ENCODE measurements at regions not wholly inside any gene's neighbourhood (a gene's known extent, or its start where the extent isn't known, plus 50 kb on each side); places are given as distances from the start of the nearest gene placed in this dataset.

DNA sequence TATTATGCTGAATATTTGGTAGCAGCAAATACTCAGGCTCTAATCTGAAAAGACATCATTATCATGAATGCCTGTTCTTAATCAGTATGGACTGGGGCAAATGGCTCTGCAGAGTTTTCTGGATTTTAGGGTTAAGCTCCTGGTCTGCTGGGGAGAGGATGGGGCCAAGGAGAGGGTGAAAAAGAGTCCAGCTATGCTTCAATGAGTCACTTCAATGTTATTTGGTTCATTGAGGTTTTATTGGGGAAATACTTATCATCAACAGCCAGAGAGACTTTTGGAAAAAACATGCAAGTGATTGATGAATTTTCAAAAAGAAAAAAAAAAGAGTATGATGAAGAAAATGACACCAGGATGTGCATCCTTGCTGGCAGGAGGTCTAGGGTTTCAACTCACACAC, 278.3 kb downstream of the UQCRFS1 start:
- POLR2A ChIA-PET = no interaction called here
- Histone ChIP-seq H3K27me3 (replicated peaks in 2 of 5; ENCODE audit: control insufficient read depth in 4 of 5, insufficient read depth in 5 of 5, low read length in 4 of 5) (peaks cover 0 to 1% (median 0%) of the 10 kb centered on the region in 5 experiments), H3K36me3 (ENCODE audit: control insufficient read depth in 4 of 4, insufficient read depth in 4 of 4, low read length in 3 of 4) (no peaks in the 10 kb centered on the region), H3K27ac (ENCODE audit: insufficient read depth in 1 of 2, low read depth in 1 of 2, low read length in 2 of 2, poor library complexity in 1 of 2, severe bottlenecking in 2 of 2) (no peak overlapping the region), H3K9me3 (ENCODE audit: control extremely low read depth in 1 of 5, control insufficient read depth in 4 of 5, insufficient read depth in 2 of 5, low read depth in 1 of 5, low read length in 4 of 5) (peaks cover 0 to 2% (median 0%) of the 10 kb centered on the region in 5 experiments), H3K4me3 (ENCODE audit: control insufficient read depth in 1 of 7, extremely low read depth in 1 of 7, insufficient read depth in 4 of 7, low read depth in 2 of 7, low read length in 6 of 7) (no peak overlapping the region), H3K4me1 (ENCODE audit: control extremely low read depth in 1 of 4, control insufficient read depth in 4 of 4, insufficient read depth in 4 of 4, low read length in 3 of 4) (no peaks in the 10 kb centered on the region)
- DNase-seq = no peak
- CTCF ChIA-PET = no interaction called here

- 94% methylated on average over 3 of the region's 4 CpGs for WGBS (ENCODE audit: insufficient coverage)
- Histone ChIP-seq H3K36me3 (ENCODE audit: control insufficient read depth in 4 of 4, insufficient read depth in 4 of 4, low read length in 3 of 4) (no peaks in the 10 kb centered on the region), H3K9me3 (ENCODE audit: control extremely low read depth in 1 of 5, control insufficient read depth in 4 of 5, insufficient read depth in 2 of 5, low read depth in 1 of 5, low read length in 4 of 5) (peaks cover 0 to 2% (median 0%) of the 10 kb centered on the region in 5 experiments), H3K27me3 (replicated peaks in 2 of 5; ENCODE audit: control insufficient read depth in 4 of 5, insufficient read depth in 5 of 5, low read length in 4 of 5) (peaks cover 0 to 1% (median 0%) of the 10 kb centered on the region in 5 experiments), H3K4me3 (ENCODE audit: control insufficient read depth in 1 of 7, extremely low read depth in 1 of 7, insufficient read depth in 4 of 7, low read depth in 2 of 7, low read length in 6 of 7) (no peak overlapping the region), H3K4me1 (ENCODE audit: control extremely low read depth in 1 of 4, control insufficient read depth in 4 of 4, insufficient read depth in 4 of 4, low read length in 3 of 4) (no peaks in the 10 kb centered on the region), H3K27ac (ENCODE audit: insufficient read depth in 1 of 2, low read depth in 1 of 2, low read length in 2 of 2, poor library complexity in 1 of 2, severe bottlenecking in 2 of 2) (no peak overlapping the region)
- ChIA-PET POLR2A (no interaction called here), CTCF (no interaction called here)
- no peak for DNase-seq
Observed at GRCh38 chr19:28933039-28933438, 279.9 kb downstream of the UQCRFS1 start.

- 88% methylated on average over 3 of the region's 3 CpGs for WGBS (ENCODE audit: insufficient coverage)
- Histone ChIP-seq H3K27ac (ENCODE audit: insufficient read depth in 1 of 2, low read depth in 1 of 2, low read length in 2 of 2, poor library complexity in 1 of 2, severe bottlenecking in 2 of 2) (no peak overlapping the region), H3K27me3 (replicated peaks in 2 of 5; ENCODE audit: control insufficient read depth in 4 of 5, insufficient read depth in 5 of 5, low read length in 4 of 5) (peaks cover 0 to 1% (median 0%) of the 10 kb centered on the region in 5 experiments), H3K4me1 (ENCODE audit: control extremely low read depth in 1 of 4, control insufficient read depth in 4 of 4, insufficient read depth in 4 of 4, low read length in 3 of 4) (no peaks in the 10 kb centered on the region), H3K36me3 (ENCODE audit: control insufficient read depth in 4 of 4, insufficient read depth in 4 of 4, low read length in 3 of 4) (no peaks in the 10 kb centered on the region), H3K9me3 (ENCODE audit: control extremely low read depth in 1 of 5, control insufficient read depth in 4 of 5, insufficient read depth in 2 of 5, low read depth in 1 of 5, low read length in 4 of 5) (peaks cover 0 to 2% (median 0%) of the 10 kb centered on the region in 5 experiments), H3K4me3 (ENCODE audit: control insufficient read depth in 1 of 7, extremely low read depth in 1 of 7, insufficient read depth in 4 of 7, low read depth in 2 of 7, low read length in 6 of 7) (no peak overlapping the region)
- ChIA-PET POLR2A (no interaction called here), CTCF (no interaction called here)
- no peak for DNase-seq
Observed at GRCh38 chr19:28932446-28932845, 280.5 kb downstream of the UQCRFS1 start.

- H3K27me3 ChIP-seq (replicated peaks in 2 of 5; ENCODE audit: control insufficient read depth in 4 of 5, insufficient read depth in 5 of 5, low read length in 4 of 5) = peaks cover 0 to 1% (median 0%) of the 10 kb centered on the region in 5 experiments
- H3K27ac ChIP-seq (ENCODE audit: insufficient read depth in 1 of 2, low read depth in 1 of 2, low read length in 2 of 2, poor library complexity in 1 of 2, severe bottlenecking in 2 of 2) = no peak overlapping the region
- no peaks in the 10 kb centered on the region for H3K4me1 ChIP-seq (ENCODE audit: control extremely low read depth in 1 of 4, control insufficient read depth in 4 of 4, insufficient read depth in 4 of 4, low read length in 3 of 4)
- ChIA-PET CTCF (no interaction called here), POLR2A (no interaction called here)
- DNase-seq = no peak
- H3K4me3 ChIP-seq (ENCODE audit: control insufficient read depth in 1 of 7, extremely low read depth in 1 of 7, insufficient read depth in 4 of 7, low read depth in 2 of 7, low read length in 6 of 7) = no peak overlapping the region
- WGBS (ENCODE audit: insufficient coverage) = 20% methylated on average over 1 of the region's 3 CpGs
- H3K36me3 ChIP-seq (ENCODE audit: control insufficient read depth in 4 of 4, insufficient read depth in 4 of 4, low read length in 3 of 4) = no peaks in the 10 kb centered on the region
- peaks cover 0 to 2% (median 0%) of the 10 kb centered on the region in 5 experiments for H3K9me3 ChIP-seq (ENCODE audit: control extremely low read depth in 1 of 5, control insufficient read depth in 4 of 5, insufficient read depth in 2 of 5, low read depth in 1 of 5, low read length in 4 of 5)
Observed at GRCh38 chr19:28929006-28929405, 283.9 kb downstream of the UQCRFS1 start.

GRCh38 chr19:28927456-28927855, 285.5 kb downstream of the UQCRFS1 start:
- Histone ChIP-seq H3K4me1 (ENCODE audit: control extremely low read depth in 1 of 4, control insufficient read depth in 4 of 4, insufficient read depth in 4 of 4, low read length in 3 of 4) (no peaks in the 10 kb centered on the region), H3K4me3 (ENCODE audit: control insufficient read depth in 1 of 7, extremely low read depth in 1 of 7, insufficient read depth in 4 of 7, low read depth in 2 of 7, low read length in 6 of 7) (no peak overlapping the region), H3K27me3 (replicated peaks in 2 of 5; ENCODE audit: control insufficient read depth in 4 of 5, insufficient read depth in 5 of 5, low read length in 4 of 5) (no peaks in the 10 kb centered on the region), H3K36me3 (ENCODE audit: control insufficient read depth in 4 of 4, insufficient read depth in 4 of 4, low read length in 3 of 4) (no peaks in the 10 kb centered on the region), H3K27ac (ENCODE audit: insufficient read depth in 1 of 2, low read depth in 1 of 2, low read length in 2 of 2, poor library complexity in 1 of 2, severe bottlenecking in 2 of 2) (no peak overlapping the region), H3K9me3 (ENCODE audit: control extremely low read depth in 1 of 5, control insufficient read depth in 4 of 5, insufficient read depth in 2 of 5, low read depth in 1 of 5, low read length in 4 of 5) (no peaks in the 10 kb centered on the region)
- DNase-seq = no peak
- WGBS (ENCODE audit: insufficient coverage) = no CpG with 5 or more reads among the region's 4 CpGs
- POLR2A ChIA-PET = no interaction called here
- CTCF ChIA-PET = no interaction called here

GRCh38 chr19:28920269-28921066, 292.5 kb downstream of the UQCRFS1 start:
- 60% methylated on average over 17 of the region's 17 CpGs for WGBS (ENCODE audit: insufficient coverage)
- DNase-seq = no peak
- no peaks in the 10 kb centered on the region for H3K4me1 ChIP-seq (ENCODE audit: control extremely low read depth in 1 of 4, control insufficient read depth in 4 of 4, insufficient read depth in 4 of 4, low read length in 3 of 4)
- H3K27me3 ChIP-seq (replicated peaks in 2 of 5; ENCODE audit: control insufficient read depth in 4 of 5, insufficient read depth in 5 of 5, low read length in 4 of 5) = peaks cover 0 to 7% (median 2%) of the 10 kb centered on the region in 5 experiments
- no peaks in the 10 kb centered on the region for H3K36me3 ChIP-seq (ENCODE audit: control insufficient read depth in 4 of 4, insufficient read depth in 4 of 4, low read length in 3 of 4)
- H3K4me3 ChIP-seq (ENCODE audit: control insufficient read depth in 1 of 7, extremely low read depth in 1 of 7, insufficient read depth in 4 of 7, low read depth in 2 of 7, low read length in 6 of 7) = no peak overlapping the region
- no peak overlapping the region for H3K27ac ChIP-seq (ENCODE audit: insufficient read depth in 1 of 2, low read depth in 1 of 2, low read length in 2 of 2, poor library complexity in 1 of 2, severe bottlenecking in 2 of 2)
- no peaks in the 10 kb centered on the region for H3K9me3 ChIP-seq (ENCODE audit: control extremely low read depth in 1 of 5, control insufficient read depth in 4 of 5, insufficient read depth in 2 of 5, low read depth in 1 of 5, low read length in 4 of 5)
- POLR2A ChIA-PET = no interaction called here
- CTCF ChIA-PET = no interaction called here

GRCh38 chr19:28917621-28918020, 295.3 kb downstream of the UQCRFS1 start:
- H3K4me1 ChIP-seq (ENCODE audit: control extremely low read depth in 1 of 4, control insufficient read depth in 4 of 4, insufficient read depth in 4 of 4, low read length in 3 of 4) = no peaks in the 10 kb centered on the region
- no peak overlapping the region for H3K4me3 ChIP-seq (ENCODE audit: control insufficient read depth in 1 of 7, extremely low read depth in 1 of 7, insufficient read depth in 4 of 7, low read depth in 2 of 7, low read length in 6 of 7)
- no peaks in the 10 kb centered on the region for H3K9me3 ChIP-seq (ENCODE audit: control extremely low read depth in 1 of 5, control insufficient read depth in 4 of 5, insufficient read depth in 2 of 5, low read depth in 1 of 5, low read length in 4 of 5)
- peaks cover 0 to 7% (median 2%) of the 10 kb centered on the region in 5 experiments for H3K27me3 ChIP-seq (replicated peaks in 2 of 5; ENCODE audit: control insufficient read depth in 4 of 5, insufficient read depth in 5 of 5, low read length in 4 of 5)
- H3K27ac ChIP-seq (ENCODE audit: insufficient read depth in 1 of 2, low read depth in 1 of 2, low read length in 2 of 2, poor library complexity in 1 of 2, severe bottlenecking in 2 of 2) = no peak overlapping the region
- DNase-seq = no peak
- POLR2A ChIA-PET = no interaction called here
- H3K36me3 ChIP-seq (ENCODE audit: control insufficient read depth in 4 of 4, insufficient read depth in 4 of 4, low read length in 3 of 4) = no peaks in the 10 kb centered on the region
- 66% methylated on average over 8 of the region's 8 CpGs for WGBS (ENCODE audit: insufficient coverage)
- CTCF ChIA-PET = no interaction called here

Measured in common myeloid progenitor, CD34-positive (primary cell).